NCI-H1048 (cell line): ENCODE measurements at regions not wholly inside any gene's neighbourhood (a gene's known extent, or its start where the extent isn't known, plus 50 kb on each side); places are given as distances from the start of the nearest gene placed in this dataset.
"Not testable (repeated sequence)": the region's sequence is repeated elsewhere in the genome, so short reads cannot be mapped to it uniquely, and the experiment has no call there.

ENCODE experiments used
- DNase-seq: peaks from one replicate; lab custom pipeline; 2025; lab: John Stamatoyannopoulos, UW

GRCh38 chr2:16726147-16726546, 60.5 kb upstream of the CYRIA start:
- no peak for DNase-seq

- no peak for DNase-seq
Measured at GRCh38 chr2:16725549-16725948, 59.9 kb upstream of the CYRIA start.

GRCh38 chr2:16722677-16723076, 57.0 kb upstream of the CYRIA start:
- DNase-seq: no peak

GRCh38 chr2:16722126-16722525, 56.5 kb upstream of the CYRIA start:
- no peak for DNase-seq

GRCh38 chr2:16721529-16721928, 55.9 kb upstream of the CYRIA start:
- not testable (repeated sequence) for DNase-seq

GRCh38 chr2:16720737-16721136, 55.1 kb upstream of the CYRIA start:
- DNase-seq: not testable (repeated sequence)

GRCh38 chr2:16719485-16719808, 53.8 kb upstream of the CYRIA start:
- no peak for DNase-seq

- DNase-seq: no peak
Measured at GRCh38 chr2:16718576-16719484, 53.2 kb upstream of the CYRIA start.

GRCh38 chr2:16717477-16717876, 51.8 kb upstream of the CYRIA start:
- no peak for DNase-seq

- DNase-seq: no peak
Measured at GRCh38 chr2:16716944-16717343, 51.3 kb upstream of the CYRIA start.

GRCh38 chr2:16716024-16716423, 50.4 kb upstream of the CYRIA start:
- no peak for DNase-seq
